ENCODE measurements at regions not wholly inside any gene's neighbourhood (a gene's known extent, or its start where the extent isn't known, plus 50 kb on each side); places are given as distances from the start of the nearest gene placed in this dataset.

DNA sequence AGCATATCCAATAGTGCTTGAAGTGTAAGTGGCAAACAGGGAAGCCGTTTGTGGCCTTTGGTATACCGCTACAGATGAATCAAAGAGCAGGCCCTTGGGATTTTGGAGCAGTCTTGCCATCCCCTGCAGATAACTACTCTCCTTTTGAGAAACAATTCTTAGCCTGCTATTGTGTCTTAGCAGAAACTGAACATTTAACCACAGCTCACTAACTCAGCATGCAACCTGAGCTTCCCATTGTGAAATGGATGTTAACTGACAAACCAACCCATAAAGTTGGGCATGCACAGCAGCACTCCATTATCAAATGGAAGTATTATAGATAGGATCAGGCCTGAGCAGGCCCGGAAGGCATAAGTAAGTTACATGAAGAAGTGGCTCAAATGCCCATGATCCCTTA, 315.3 kb upstream of the PTGER4 start:
- TF ChIP-seq, protein P1, sequence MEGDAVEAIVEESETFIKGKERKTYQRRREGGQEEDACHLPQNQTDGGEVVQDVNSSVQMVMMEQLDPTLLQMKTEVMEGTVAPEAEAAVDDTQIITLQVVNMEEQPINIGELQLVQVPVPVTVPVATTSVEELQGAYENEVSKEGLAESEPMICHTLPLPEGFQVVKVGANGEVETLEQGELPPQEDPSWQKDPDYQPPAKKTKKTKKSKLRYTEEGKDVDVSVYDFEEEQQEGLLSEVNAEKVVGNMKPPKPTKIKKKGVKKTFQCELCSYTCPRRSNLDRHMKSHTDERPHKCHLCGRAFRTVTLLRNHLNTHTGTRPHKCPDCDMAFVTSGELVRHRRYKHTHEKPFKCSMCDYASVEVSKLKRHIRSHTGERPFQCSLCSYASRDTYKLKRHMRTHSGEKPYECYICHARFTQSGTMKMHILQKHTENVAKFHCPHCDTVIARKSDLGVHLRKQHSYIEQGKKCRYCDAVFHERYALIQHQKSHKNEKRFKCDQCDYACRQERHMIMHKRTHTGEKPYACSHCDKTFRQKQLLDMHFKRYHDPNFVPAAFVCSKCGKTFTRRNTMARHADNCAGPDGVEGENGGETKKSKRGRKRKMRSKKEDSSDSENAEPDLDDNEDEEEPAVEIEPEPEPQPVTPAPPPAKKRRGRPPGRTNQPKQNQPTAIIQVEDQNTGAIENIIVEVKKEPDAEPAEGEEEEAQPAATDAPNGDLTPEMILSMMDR (IDR thresholded peaks at IDR 0.05), result no peak
- TF ChIP-seq POLR2A (IDR thresholded peaks at IDR 0.05), result no peak
